ENCODE measurements at regions not wholly inside any gene's neighbourhood (a gene's known extent, or its start where the extent isn't known, plus 50 kb on each side); places are given as distances from the start of the nearest gene placed in this dataset.

DNA sequence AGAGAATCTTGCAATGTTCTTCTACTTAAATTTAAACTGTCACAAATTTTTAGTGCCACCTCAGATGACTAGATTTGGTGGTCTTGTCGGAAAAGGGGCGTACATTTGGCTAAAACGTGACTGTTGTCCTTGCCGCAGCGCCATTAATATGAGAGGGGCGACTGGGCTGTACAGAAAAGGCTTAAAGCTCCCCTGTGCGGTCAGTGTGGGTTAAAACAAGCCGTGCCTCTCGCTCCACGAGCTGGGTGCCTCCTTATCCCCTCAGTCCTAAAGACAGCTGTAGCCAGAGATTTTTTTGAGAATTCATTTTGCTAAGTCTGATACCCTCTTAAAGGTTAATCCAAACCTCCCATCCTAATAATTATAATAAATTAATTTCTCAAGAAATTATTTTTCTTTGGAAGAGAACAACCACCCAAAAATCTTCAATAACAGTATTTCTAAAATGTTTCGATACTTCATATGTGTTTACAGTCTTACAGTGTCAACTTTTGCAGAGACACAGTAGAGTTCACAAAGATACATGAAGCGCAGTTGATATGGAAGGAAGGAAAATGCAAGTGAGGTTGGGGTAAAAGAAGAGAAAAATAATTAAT lies 68.6 kb downstream of the C7orf25 start:
- Histone ChIP-seq H3K23me2 (ENCODE audit: insufficient read length, low read depth, low read length, poor library complexity, severe bottlenecking) (no peaks in the 10 kb centered on the region), H3K4me1 (ENCODE audit: insufficient read depth, low read length) (no peaks in the 10 kb centered on the region; the same call in 1 of the 2 replicates), H2BK15ac (ENCODE audit: low read depth, low read length) (no peak overlapping the region), H3K4ac (ENCODE audit: low read depth, low read length) (no peak overlapping the region), H3K9me3 (ENCODE audit: control insufficient read depth, low read depth, low read length) (no peaks in the 10 kb centered on the region), H3K27ac (ENCODE audit: insufficient read length, low read depth, low read length) (no peak overlapping the region), H3K79me2 (ENCODE audit: insufficient read depth, low read length) (no peaks in the 10 kb centered on the region), H3K18ac (ENCODE audit: insufficient read length, low read depth, low read length) (no peak overlapping the region), H3T11ph (ENCODE audit: low read length) (no peak overlapping the region), H2AFZ (ENCODE audit: low read length) (peak overlapping the region; percentile 86), H3K14ac (ENCODE audit: insufficient read depth, low read length) (no peak overlapping the region), H4K91ac (ENCODE audit: insufficient read length, low read depth, low read length) (no peak overlapping the region), H2AK5ac (ENCODE audit: insufficient read length, low read length) (no peak overlapping the region), H2BK12ac (ENCODE audit: insufficient read length, low read depth, low read length) (no peak overlapping the region), H3K9ac (ENCODE audit: extremely low read depth, insufficient read length, low read length) (no peak overlapping the region), H3K27me3 (ENCODE audit: insufficient read depth, low read length) (no peaks in the 10 kb centered on the region), H4K5ac (ENCODE audit: insufficient read length, low read depth, low read length) (no peak overlapping the region), H2BK5ac (ENCODE audit: insufficient read length, low read length) (no peak overlapping the region), H2BK20ac (ENCODE audit: low read depth, low read length, poor library complexity, severe bottlenecking) (no peak overlapping the region), H4K8ac (replicated peaks; ENCODE audit: insufficient read length, low read depth, low read length) (no peak overlapping the region), H4K20me1 (ENCODE audit: control insufficient read depth, insufficient read depth, insufficient read length) (no peaks in the 10 kb centered on the region), H2BK120ac (ENCODE audit: low read depth, low read length, poor library complexity, severe bottlenecking) (no peak overlapping the region), H3K4me2 (ENCODE audit: insufficient read depth, insufficient read length, low read length) (no peak overlapping the region), H3K56ac (ENCODE audit: insufficient read length, low read depth, low read length) (no peak overlapping the region), H3K23ac (ENCODE audit: insufficient read length, low read depth, low read length) (no peak overlapping the region), H3K79me1 (ENCODE audit: insufficient read depth, low read depth, low read length, poor library complexity, severe bottlenecking) (no peaks in the 10 kb centered on the region)
- Mint-ChIP-seq H3K9me3 (no peaks in the 10 kb centered on the region), H3K4me3 (no peak overlapping the region), H3K36me3 (ENCODE audit: insufficient read depth in 1 of 3, low read depth in 3 of 3) (no peaks in the 10 kb centered on the region), H3K27me3 (ENCODE audit: low read depth) (no peaks in the 10 kb centered on the region), H3K4me1 (peaks cover 0 to 15% of the 10 kb centered on the region in 2 experiments; a peak in 2 of 4 replicates), H3K27ac (no peak overlapping the region)
- WGBS (ENCODE audit: extremely low coverage, insufficient read length, low lambda C conversion rate), result no CpG with 5 or more reads among the region's 12 CpGs
- TF ChIP-seq, protein P1, sequence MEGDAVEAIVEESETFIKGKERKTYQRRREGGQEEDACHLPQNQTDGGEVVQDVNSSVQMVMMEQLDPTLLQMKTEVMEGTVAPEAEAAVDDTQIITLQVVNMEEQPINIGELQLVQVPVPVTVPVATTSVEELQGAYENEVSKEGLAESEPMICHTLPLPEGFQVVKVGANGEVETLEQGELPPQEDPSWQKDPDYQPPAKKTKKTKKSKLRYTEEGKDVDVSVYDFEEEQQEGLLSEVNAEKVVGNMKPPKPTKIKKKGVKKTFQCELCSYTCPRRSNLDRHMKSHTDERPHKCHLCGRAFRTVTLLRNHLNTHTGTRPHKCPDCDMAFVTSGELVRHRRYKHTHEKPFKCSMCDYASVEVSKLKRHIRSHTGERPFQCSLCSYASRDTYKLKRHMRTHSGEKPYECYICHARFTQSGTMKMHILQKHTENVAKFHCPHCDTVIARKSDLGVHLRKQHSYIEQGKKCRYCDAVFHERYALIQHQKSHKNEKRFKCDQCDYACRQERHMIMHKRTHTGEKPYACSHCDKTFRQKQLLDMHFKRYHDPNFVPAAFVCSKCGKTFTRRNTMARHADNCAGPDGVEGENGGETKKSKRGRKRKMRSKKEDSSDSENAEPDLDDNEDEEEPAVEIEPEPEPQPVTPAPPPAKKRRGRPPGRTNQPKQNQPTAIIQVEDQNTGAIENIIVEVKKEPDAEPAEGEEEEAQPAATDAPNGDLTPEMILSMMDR (conservative IDR thresholded peaks at IDR 0.05), result peak; percentile 73
- DNase-seq, result peak; percentile 75
